ENCODE measurements at regions not wholly inside any gene's neighbourhood (a gene's known extent, or its start where the extent isn't known, plus 50 kb on each side); places are given as distances from the start of the nearest gene placed in this dataset.

GRCh38 chr11:79675081-79675480, 234.3 kb upstream of the TENM4 start:
- dilution Hi-C loops (cut with MboI; ENCODE audit: extremely low pct_ligation_motif_present, low sequenced_read_pairs) (no loop called here), intact Hi-C loops (cut with micrococcal nuclease) (no loop called here)
- FAIRE-seq (no peak), DNase-seq (ENCODE audit: low read depth, low spot score) (no peak)
- Histone ChIP-seq H3K79me2 (ENCODE audit: control insufficient read depth, insufficient read depth, low read length) (no peaks in the 10 kb centered on the region), H3K36me3 (ENCODE audit: control insufficient read depth in 2 of 2, extremely low read depth in 1 of 2, insufficient read depth in 2 of 2, low read length in 2 of 2) (no peaks in the 10 kb centered on the region), H3K9ac (replicated peaks; ENCODE audit: extremely low read depth, insufficient read depth, low read length) (no peak overlapping the region), H3K4me2 (ENCODE audit: insufficient read depth, low read length) (no peak overlapping the region), H3K4me3 (replicated peaks in 1 of 3; ENCODE audit: insufficient read depth in 1 of 3, low read depth in 1 of 3, low read length in 3 of 3) (no peak overlapping the region), H3K27ac (ENCODE audit: insufficient read depth, low read depth, low read length) (no peak overlapping the region), H3K9me1 (replicated peaks; ENCODE audit: control insufficient read depth, extremely low read depth, insufficient read depth, low read length) (no peaks in the 10 kb centered on the region), H3K9me3 (replicated peaks; ENCODE audit: control insufficient read depth, insufficient read depth, low read length) (peaks cover 2% of the 10 kb centered on the region), H4K20me1 (replicated peaks; ENCODE audit: control insufficient read depth, extremely low read depth, insufficient read depth, low read length) (no peaks in the 10 kb centered on the region), H3K4me1 (ENCODE audit: control insufficient read depth, extremely low read depth, insufficient read depth, low read length) (no peaks in the 10 kb centered on the region), H2AFZ (ENCODE audit: low read depth, low read length) (no peak overlapping the region), H3K27me3 (ENCODE audit: control insufficient read depth in 2 of 2, insufficient read depth in 2 of 2, low read length in 2 of 2) (no peaks in the 10 kb centered on the region)
- ChIA-PET CTCF (no interaction called here), POLR2A (no interaction called here)
- BruUV-seq (replicated peaks), result no TSS peak
- TF ChIP-seq GATA2 (IDR thresholded peaks at IDR 0.05; ENCODE audit: insufficient read depth, insufficient read length, low read depth, low read length), result no peak
- no peak for TF ChIP-seq EZH2 (IDR thresholded peaks at IDR 0.05; ENCODE audit: borderline replicate concordance, low read depth, low read length, severe bottlenecking)
- TF ChIP-seq FOS (IDR thresholded peaks at IDR 0.05; ENCODE audit: borderline replicate concordance, insufficient read depth, low read length), result no peak
- no peak for TF ChIP-seq CTCF (IDR thresholded peaks at IDR 0.05; ENCODE audit: extremely low read depth in 1 of 2, insufficient read depth in 1 of 2, low read depth in 1 of 2, low read length in 2 of 2)
- no peak for TF ChIP-seq JUN (IDR thresholded peaks at IDR 0.05; ENCODE audit: borderline replicate concordance, insufficient read depth, insufficient read length, low read depth)
- TF ChIP-seq POLR2AphosphoS5 (IDR thresholded peaks at IDR 0.05; ENCODE audit: insufficient read depth, low read depth, low read length), result no peak
- no peak for TF ChIP-seq MYC (IDR thresholded peaks at IDR 0.05; ENCODE audit: low read depth, low read length)
- TF ChIP-seq POLR2A (IDR thresholded peaks at IDR 0.05; ENCODE audit: low read depth, low read length), result no peak
- TF ChIP-seq MAX (IDR thresholded peaks at IDR 0.05; ENCODE audit: insufficient read depth, insufficient read length), result no peak
